Endothelial cell of umbilical vein (primary cell): ENCODE measurements at regions not wholly inside any gene's neighbourhood (a gene's known extent, or its start where the extent isn't known, plus 50 kb on each side); places are given as distances from the start of the nearest gene placed in this dataset.

Source experiments
- BruUV-seq: library from RNA; stranded (reverse); fragments of 400-500 nt; replicated peaks from 2 replicates; lab custom pipeline; 2021; lab: Mats Ljungman, UMichigan
- CTCF ChIA-PET: fragments of 300-600, 350-600 bp; sonication (Branson Sonifier 250); formaldehyde crosslinking; loops from one replicate; lab custom pipeline; 2021; ENCODE audit warnings: antibody characterized with exemption, inconsistent platforms; lab: Charles Lee
- POLR2A ChIA-PET: fragments of 300-600, 350-600 bp; sonication (Branson Sonifier 250); formaldehyde crosslinking; loops from one replicate; lab custom pipeline; 2021; ENCODE audit warnings: antibody characterized with exemption, inconsistent platforms; lab: Charles Lee
- DNase-seq: peaks from one replicate; pipeline ENCODE4 v3.0.0-alpha.2; 2011; ENCODE audit warnings: low read depth, low spot score
- FAIRE-seq: peaks from 2 replicates; lab custom pipeline; 2011; peaks lifted over from hg19 to GRCh38; lab: Jason Lieb, UNC
- H2AFZ ChIP-seq: 2 replicates; pipeline ENCODE4 v1.6.0; 2012; ENCODE audit warnings: low read depth, low read length, control low read depth, inconsistent platforms
- H3K27ac ChIP-seq: 2 replicates; pipeline ENCODE4 v1.5.1; 2011; ENCODE audit warnings: low read depth, mild to moderate bottlenecking, control low read depth, low read length, moderate library complexity; ENCODE audit not compliant: insufficient read depth
- H3K27me3 ChIP-seq, 2 experiments: 2 replicates each; pipeline versions ENCODE4 v1.6.0 to v1.6.1; 2011; ENCODE audit warnings: low read length in 2 of 2, mixed read lengths in 1 of 2; ENCODE audit not compliant: control insufficient read depth in 2 of 2, insufficient read depth in 2 of 2
- H3K36me3 ChIP-seq, 2 experiments: 2 replicates in 1 of 2; 3 replicates in 1 of 2; pipeline ENCODE4 v1.5.1; 2011; ENCODE audit warnings: low read length in 2 of 2, mild to moderate bottlenecking in 1 of 2, moderate library complexity in 1 of 2; ENCODE audit not compliant: control insufficient read depth in 2 of 2, insufficient read depth in 2 of 2; ENCODE audit errors: extremely low read depth in 1 of 2
- H3K4me1 ChIP-seq: 3 replicates; pipeline ENCODE4 v1.5.1; 2011; ENCODE audit warnings: mild to moderate bottlenecking, low read length; ENCODE audit not compliant: control insufficient read depth, insufficient read depth; ENCODE audit errors: extremely low read depth
- H3K4me2 ChIP-seq: 2 replicates; pipeline ENCODE4 v1.6.1; 2011; ENCODE audit warnings: low read length, control low read depth, mixed read lengths; ENCODE audit not compliant: insufficient read depth
- H3K4me3 ChIP-seq, 3 experiments: fragments of 200-600 bp in 1 of 3; sonication (generic), shearing (Covaris generic) in 1 of 3; replicated peaks in 1 of 3; 2 replicates each; pipeline ENCODE4 v1.5.1; 2011 to 2016; ENCODE audit warnings: control low read depth in 3 of 3, low read length in 3 of 3, mild to moderate bottlenecking in 2 of 3, inconsistent platforms in 1 of 3, low read depth in 1 of 3, moderate library complexity in 1 of 3; ENCODE audit not compliant: insufficient read depth in 1 of 3
- H3K79me2 ChIP-seq: 2 replicates; pipeline ENCODE4 v1.6.0; 2012; ENCODE audit warnings: low read length, inconsistent platforms; ENCODE audit not compliant: control insufficient read depth, insufficient read depth
- H3K9ac ChIP-seq: replicated peaks from 2 replicates; pipeline ENCODE3; 2011; ENCODE audit warnings: low read length, control low read depth; ENCODE audit not compliant: insufficient read depth; ENCODE audit errors: extremely low read depth
- H3K9me1 ChIP-seq: replicated peaks from 3 replicates; pipeline ENCODE4 v1.6.0; 2011; ENCODE audit warnings: mild to moderate bottlenecking, low read length; ENCODE audit not compliant: control insufficient read depth, insufficient read depth; ENCODE audit errors: extremely low read depth
- H3K9me3 ChIP-seq: replicated peaks from 2 replicates; pipeline ENCODE4 v1.5.1; 2012; ENCODE audit warnings: low read length, inconsistent platforms; ENCODE audit not compliant: control insufficient read depth, insufficient read depth
- H4K20me1 ChIP-seq: replicated peaks from 2 replicates; pipeline ENCODE3; 2011; ENCODE audit warnings: mild to moderate bottlenecking, low read length; ENCODE audit not compliant: control insufficient read depth, insufficient read depth; ENCODE audit errors: extremely low read depth
- EZH2 ChIP-seq: IDR thresholded peaks from 2 replicates; pipeline ENCODE4 v1.6.1; 2012; ENCODE audit warnings: borderline replicate concordance, low read depth, mild to moderate bottlenecking, moderate library complexity, low read length, inconsistent platforms; ENCODE audit not compliant: severe bottlenecking
- FOS ChIP-seq: IDR thresholded peaks from 2 replicates; pipeline ENCODE4 v1.6.1; 2011; ENCODE audit warnings: mild to moderate bottlenecking, low read length, moderate library complexity, borderline replicate concordance; ENCODE audit not compliant: insufficient read depth
- GATA2 ChIP-seq: IDR thresholded peaks from 2 replicates; pipeline ENCODE4 v1.7.0; 2011; ENCODE audit warnings: low read depth, mild to moderate bottlenecking, moderate library complexity, mixed read lengths, low read length; ENCODE audit not compliant: insufficient read length, insufficient read depth
- JUN ChIP-seq: IDR thresholded peaks from 2 replicates; pipeline ENCODE4 v1.6.1; 2011; ENCODE audit warnings: borderline replicate concordance, low read depth; ENCODE audit not compliant: insufficient read length, insufficient read depth
- MAX ChIP-seq: IDR thresholded peaks from 2 replicates; pipeline ENCODE4 v1.6.1; 2011; ENCODE audit not compliant: insufficient read depth, insufficient read length
- MYC ChIP-seq: IDR thresholded peaks from one replicate; pipeline ENCODE4 v1.6.1; 2011; ENCODE audit warnings: mild to moderate bottlenecking, low read depth, low read length
- POLR2A ChIP-seq: IDR thresholded peaks from 2 replicates; pipeline ENCODE4 v1.6.1; 2012; ENCODE audit warnings: low read depth, mild to moderate bottlenecking, control low read depth, low read length
- POLR2AphosphoS5 ChIP-seq: IDR thresholded peaks from 2 replicates; pipeline ENCODE4 v1.6.1; 2012; ENCODE audit warnings: low read depth, mild to moderate bottlenecking, control low read depth, low read length, moderate library complexity; ENCODE audit not compliant: insufficient read depth
- dilution Hi-C: fragments of 300-500 bp; cut with MboI; formaldehyde crosslinking; loops from one replicate; pipeline ENCODE4 v1.15.0; 2019; ENCODE audit warnings: low sequenced_read_pairs; ENCODE audit not compliant: extremely low pct_ligation_motif_present
- intact Hi-C: fragments of 100-400 bp; cut with micrococcal nuclease; formaldehyde crosslinking; loops from one replicate; pipeline ENCODE4 v1.10.0; 2022
- TF ChIP-seq, protein P1 (sequence below), 2 donors: IDR thresholded peaks; 1 replicate in 1 of 2; 2 replicates in 1 of 2; pipeline ENCODE4 v1.5.1; 2011; ENCODE audit warnings: low read length in 2 of 2, mild to moderate bottlenecking in 2 of 2, moderate library complexity in 2 of 2, control low read depth in 1 of 2, inconsistent platforms in 1 of 2, low read depth in 1 of 2; ENCODE audit not compliant: insufficient read depth in 1 of 2; ENCODE audit errors: extremely low read depth in 1 of 2

DNA sequence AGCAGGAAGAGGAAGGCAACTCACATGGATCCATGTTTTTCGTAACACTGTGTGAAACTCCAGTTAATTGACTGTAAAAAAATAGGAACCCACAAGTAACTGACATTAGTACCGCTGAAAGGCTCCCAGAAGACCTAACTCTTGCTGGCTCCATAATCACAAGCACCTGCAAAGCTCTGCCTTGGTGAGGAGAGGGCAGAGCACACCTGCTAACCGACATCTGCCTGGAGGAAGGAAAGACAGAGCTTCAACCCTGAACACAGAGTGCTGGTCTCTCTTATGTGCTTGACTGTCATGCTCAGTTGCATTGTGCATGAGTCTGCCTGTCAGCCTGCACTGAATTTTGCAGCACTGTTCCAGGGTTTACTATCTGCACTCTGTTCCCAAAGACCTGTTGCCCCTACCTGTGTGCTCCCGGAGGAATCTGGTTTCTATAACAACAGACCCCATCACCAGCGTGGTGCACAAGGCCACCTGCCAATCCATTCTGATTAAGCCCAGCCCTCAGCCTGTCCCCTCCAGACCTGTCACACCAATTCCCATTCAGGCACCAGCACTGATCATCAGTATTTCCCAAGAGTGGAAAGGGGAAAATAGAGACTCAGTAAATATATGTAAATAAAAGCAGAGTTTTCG is 63.1 kb upstream of the ANKRD1 start:
- Histone ChIP-seq H4K20me1 (no peaks in the 10 kb centered on the region), H3K36me3 (no peaks in the 10 kb centered on the region), H3K27ac (no peak overlapping the region), H3K79me2 (no peaks in the 10 kb centered on the region), H3K4me3 (no peak overlapping the region), H3K27me3 (peaks cover 0 to 1% of the 10 kb centered on the region in 2 experiments), H3K9me3 (no peaks in the 10 kb centered on the region), H2AFZ (no peak overlapping the region), H3K9me1 (no peaks in the 10 kb centered on the region), H3K9ac (no peak overlapping the region), H3K4me2 (no peak overlapping the region), H3K4me1 (no peaks in the 10 kb centered on the region)
- POLR2A ChIA-PET = no interaction called here
- intact Hi-C loops (loop anchor here (1.0 kb wide), 1 partner anchor 30 kb away; no protein-coding TSS in a partner anchor), dilution Hi-C loops (no loop called here)
- DNase-seq (no peak), FAIRE-seq (no peak)
- BruUV-seq = no TSS peak
- TF ChIP-seq EZH2 (no peak), POLR2A (no peak), FOS (no peak), JUN (no peak), GATA2 (no peak), POLR2AphosphoS5 (no peak), MYC (no peak), MAX (no peak)
- TF ChIP-seq, protein P1, sequence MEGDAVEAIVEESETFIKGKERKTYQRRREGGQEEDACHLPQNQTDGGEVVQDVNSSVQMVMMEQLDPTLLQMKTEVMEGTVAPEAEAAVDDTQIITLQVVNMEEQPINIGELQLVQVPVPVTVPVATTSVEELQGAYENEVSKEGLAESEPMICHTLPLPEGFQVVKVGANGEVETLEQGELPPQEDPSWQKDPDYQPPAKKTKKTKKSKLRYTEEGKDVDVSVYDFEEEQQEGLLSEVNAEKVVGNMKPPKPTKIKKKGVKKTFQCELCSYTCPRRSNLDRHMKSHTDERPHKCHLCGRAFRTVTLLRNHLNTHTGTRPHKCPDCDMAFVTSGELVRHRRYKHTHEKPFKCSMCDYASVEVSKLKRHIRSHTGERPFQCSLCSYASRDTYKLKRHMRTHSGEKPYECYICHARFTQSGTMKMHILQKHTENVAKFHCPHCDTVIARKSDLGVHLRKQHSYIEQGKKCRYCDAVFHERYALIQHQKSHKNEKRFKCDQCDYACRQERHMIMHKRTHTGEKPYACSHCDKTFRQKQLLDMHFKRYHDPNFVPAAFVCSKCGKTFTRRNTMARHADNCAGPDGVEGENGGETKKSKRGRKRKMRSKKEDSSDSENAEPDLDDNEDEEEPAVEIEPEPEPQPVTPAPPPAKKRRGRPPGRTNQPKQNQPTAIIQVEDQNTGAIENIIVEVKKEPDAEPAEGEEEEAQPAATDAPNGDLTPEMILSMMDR (IDR thresholded peaks at IDR 0.05; ENCODE audit: extremely low read depth in 1 of 2, insufficient read depth in 1 of 2, low read depth in 1 of 2, low read length in 2 of 2) = no peak
- CTCF ChIA-PET = interaction anchor here (1.0 kb wide), 1 partner anchor 22 kb away, joined by 4 read pairs; no protein-coding TSS in a partner anchor
